HepG2 (cell line): ENCODE measurements at regions not wholly inside any gene's neighbourhood (a gene's known extent, or its start where the extent isn't known, plus 50 kb on each side); places are given as distances from the start of the nearest gene placed in this dataset.

Experiments used
- NONO ChIP-seq, 2 experiments: fragments of 450-650 bp in 1 of 2; sonication (generic) in 1 of 2; formaldehyde crosslinking in 1 of 2; IDR thresholded peaks in 1 of 2; conservative IDR thresholded peaks in 1 of 2; 2 replicates each; pipeline versions ENCODE4 v1.6.1 to v1.8.0; 2017 to 2022; ENCODE audit warnings: mild to moderate bottlenecking in 1 of 2, missing genetic modification reagents in 1 of 2, moderate library complexity in 1 of 2
- POLR2G ChIP-seq: fragments of 200-400 bp; formaldehyde crosslinking; IDR thresholded peaks from 2 replicates; pipeline ENCODE4 v1.6.1; 2018; ENCODE audit warnings: mild to moderate bottlenecking, low read depth, low read length, moderate library complexity
- SP4 ChIP-seq: sonication (generic); formaldehyde crosslinking; IDR thresholded peaks from 2 replicates; pipeline ENCODE4 v1.8.1; 2023; ENCODE audit warnings: mild to moderate bottlenecking, missing genetic modification reagents
- TCF7 ChIP-seq: sonication (generic); IDR thresholded peaks from 2 replicates; pipeline ENCODE4 v1.6.1; 2016; ENCODE audit warnings: antibody characterized with exemption, low read depth
- ZNF326 ChIP-seq: sonication (generic); formaldehyde crosslinking; IDR thresholded peaks from 2 replicates; pipeline ENCODE4 v1.4.0; 2020; ENCODE audit warnings: missing genetic modification reagents, borderline replicate concordance
- ZNF549 ChIP-seq: sonication (generic); formaldehyde crosslinking; IDR thresholded peaks from 2 replicates; pipeline ENCODE4 v1.5.0; 2020; ENCODE audit warnings: missing genetic modification reagents
- ZNF737 ChIP-seq: sonication (generic); formaldehyde crosslinking; IDR thresholded peaks from 2 replicates; pipeline ENCODE4 v1.5.0; 2020; ENCODE audit warnings: missing genetic modification reagents, mild to moderate bottlenecking, borderline replicate concordance
- ZNF775 ChIP-seq: sonication (generic); formaldehyde crosslinking; IDR thresholded peaks from 2 replicates; pipeline ENCODE4 v1.4.0; 2020; ENCODE audit warnings: missing genetic modification reagents, mild to moderate bottlenecking, moderate library complexity, borderline replicate concordance
- TF ChIP-seq, protein P1 (sequence below): sonication (generic); formaldehyde crosslinking; IDR thresholded peaks from 2 replicates; pipeline ENCODE4 v1.5.0; 2020; ENCODE audit warnings: mild to moderate bottlenecking, missing genetic modification reagents, borderline replicate concordance
- TF ChIP-seq, protein P2 (sequence below): sonication (generic); formaldehyde crosslinking; IDR thresholded peaks from 2 replicates; pipeline ENCODE4 v1.4.0; 2020; ENCODE audit warnings: mild to moderate bottlenecking, missing genetic modification reagents, borderline replicate concordance
- TF ChIP-seq, protein P3 (sequence below), 2 experiments: sonication (generic) in 1 of 2; formaldehyde crosslinking in 1 of 2; IDR thresholded peaks; 2 replicates each; pipeline versions ENCODE4 v1.4.0 to v1.6.1; 2016 to 2020; ENCODE audit warnings: borderline replicate concordance in 1 of 2, low read depth in 1 of 2, mild to moderate bottlenecking in 1 of 2, missing genetic modification reagents in 1 of 2
- TF ChIP-seq, protein P4 (sequence below): IDR thresholded peaks from 2 replicates; pipeline ENCODE4 v1.6.1; 2016; ENCODE audit warnings: missing compliant biosample characterization, missing genetic modification reagents, borderline replicate concordance

DNA sequence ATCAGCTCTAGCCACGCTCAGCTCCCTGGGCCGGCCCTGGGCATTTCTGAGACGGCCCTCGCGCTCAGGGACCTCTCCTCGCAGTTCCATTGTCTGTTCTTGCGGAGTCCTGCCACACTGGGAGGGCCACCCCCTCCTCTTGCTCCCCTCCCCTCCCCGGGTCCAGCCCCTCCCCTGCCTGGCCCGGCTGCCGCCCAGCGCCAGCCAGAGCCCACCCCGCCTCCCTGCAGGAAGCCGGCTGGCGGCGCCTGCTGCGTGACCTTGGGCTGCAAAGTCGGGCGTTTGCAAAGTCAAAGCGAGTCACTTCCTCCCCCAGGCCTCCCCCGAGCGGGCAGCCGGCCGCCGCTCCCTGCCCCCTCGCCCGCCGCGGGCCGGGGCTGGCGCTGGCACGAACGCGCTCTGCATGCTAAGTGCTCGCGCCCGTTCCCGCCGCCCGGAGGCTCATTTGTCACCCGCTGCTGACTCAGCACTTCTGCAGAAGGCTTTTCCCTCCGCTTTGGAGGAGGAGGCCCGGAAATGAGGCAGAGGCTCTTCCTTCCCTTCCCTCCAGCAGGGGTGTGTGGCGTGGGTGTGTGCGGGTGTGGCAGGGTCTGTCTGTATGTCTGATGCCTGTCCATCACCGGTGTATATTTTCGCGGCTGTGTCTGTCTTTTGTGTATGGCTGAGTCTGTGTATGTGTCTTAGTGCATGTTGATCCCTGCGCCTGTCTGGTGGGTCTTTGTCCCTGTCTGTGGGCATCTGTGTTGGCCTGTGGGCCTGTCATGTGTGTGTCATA lies 72.0 kb downstream of the IRF2BPL start (continued):
- TF ChIP-seq, protein P1, sequence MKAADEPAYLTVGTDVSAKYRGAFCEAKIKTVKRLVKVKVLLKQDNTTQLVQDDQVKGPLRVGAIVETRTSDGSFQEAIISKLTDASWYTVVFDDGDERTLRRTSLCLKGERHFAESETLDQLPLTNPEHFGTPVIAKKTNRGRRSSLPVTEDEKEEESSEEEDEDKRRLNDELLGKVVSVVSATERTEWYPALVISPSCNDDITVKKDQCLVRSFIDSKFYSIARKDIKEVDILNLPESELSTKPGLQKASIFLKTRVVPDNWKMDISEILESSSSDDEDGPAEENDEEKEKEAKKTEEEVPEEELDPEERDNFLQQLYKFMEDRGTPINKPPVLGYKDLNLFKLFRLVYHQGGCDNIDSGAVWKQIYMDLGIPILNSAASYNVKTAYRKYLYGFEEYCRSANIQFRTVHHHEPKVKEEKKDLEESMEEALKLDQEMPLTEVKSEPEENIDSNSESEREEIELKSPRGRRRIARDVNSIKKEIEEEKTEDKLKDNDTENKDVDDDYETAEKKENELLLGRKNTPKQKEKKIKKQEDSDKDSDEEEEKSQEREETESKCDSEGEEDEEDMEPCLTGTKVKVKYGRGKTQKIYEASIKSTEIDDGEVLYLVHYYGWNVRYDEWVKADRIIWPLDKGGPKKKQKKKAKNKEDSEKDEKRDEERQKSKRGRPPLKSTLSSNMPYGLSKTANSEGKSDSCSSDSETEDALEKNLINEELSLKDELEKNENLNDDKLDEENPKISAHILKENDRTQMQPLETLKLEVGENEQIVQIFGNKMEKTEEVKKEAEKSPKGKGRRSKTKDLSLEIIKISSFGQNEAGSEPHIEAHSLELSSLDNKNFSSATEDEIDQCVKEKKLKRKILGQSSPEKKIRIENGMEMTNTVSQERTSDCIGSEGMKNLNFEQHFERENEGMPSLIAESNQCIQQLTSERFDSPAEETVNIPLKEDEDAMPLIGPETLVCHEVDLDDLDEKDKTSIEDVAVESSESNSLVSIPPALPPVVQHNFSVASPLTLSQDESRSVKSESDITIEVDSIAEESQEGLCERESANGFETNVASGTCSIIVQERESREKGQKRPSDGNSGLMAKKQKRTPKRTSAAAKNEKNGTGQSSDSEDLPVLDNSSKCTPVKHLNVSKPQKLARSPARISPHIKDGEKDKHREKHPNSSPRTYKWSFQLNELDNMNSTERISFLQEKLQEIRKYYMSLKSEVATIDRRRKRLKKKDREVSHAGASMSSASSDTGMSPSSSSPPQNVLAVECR (CRISPR knock-in tag), result peak; percentile 79
- TF ChIP-seq, protein P2, sequence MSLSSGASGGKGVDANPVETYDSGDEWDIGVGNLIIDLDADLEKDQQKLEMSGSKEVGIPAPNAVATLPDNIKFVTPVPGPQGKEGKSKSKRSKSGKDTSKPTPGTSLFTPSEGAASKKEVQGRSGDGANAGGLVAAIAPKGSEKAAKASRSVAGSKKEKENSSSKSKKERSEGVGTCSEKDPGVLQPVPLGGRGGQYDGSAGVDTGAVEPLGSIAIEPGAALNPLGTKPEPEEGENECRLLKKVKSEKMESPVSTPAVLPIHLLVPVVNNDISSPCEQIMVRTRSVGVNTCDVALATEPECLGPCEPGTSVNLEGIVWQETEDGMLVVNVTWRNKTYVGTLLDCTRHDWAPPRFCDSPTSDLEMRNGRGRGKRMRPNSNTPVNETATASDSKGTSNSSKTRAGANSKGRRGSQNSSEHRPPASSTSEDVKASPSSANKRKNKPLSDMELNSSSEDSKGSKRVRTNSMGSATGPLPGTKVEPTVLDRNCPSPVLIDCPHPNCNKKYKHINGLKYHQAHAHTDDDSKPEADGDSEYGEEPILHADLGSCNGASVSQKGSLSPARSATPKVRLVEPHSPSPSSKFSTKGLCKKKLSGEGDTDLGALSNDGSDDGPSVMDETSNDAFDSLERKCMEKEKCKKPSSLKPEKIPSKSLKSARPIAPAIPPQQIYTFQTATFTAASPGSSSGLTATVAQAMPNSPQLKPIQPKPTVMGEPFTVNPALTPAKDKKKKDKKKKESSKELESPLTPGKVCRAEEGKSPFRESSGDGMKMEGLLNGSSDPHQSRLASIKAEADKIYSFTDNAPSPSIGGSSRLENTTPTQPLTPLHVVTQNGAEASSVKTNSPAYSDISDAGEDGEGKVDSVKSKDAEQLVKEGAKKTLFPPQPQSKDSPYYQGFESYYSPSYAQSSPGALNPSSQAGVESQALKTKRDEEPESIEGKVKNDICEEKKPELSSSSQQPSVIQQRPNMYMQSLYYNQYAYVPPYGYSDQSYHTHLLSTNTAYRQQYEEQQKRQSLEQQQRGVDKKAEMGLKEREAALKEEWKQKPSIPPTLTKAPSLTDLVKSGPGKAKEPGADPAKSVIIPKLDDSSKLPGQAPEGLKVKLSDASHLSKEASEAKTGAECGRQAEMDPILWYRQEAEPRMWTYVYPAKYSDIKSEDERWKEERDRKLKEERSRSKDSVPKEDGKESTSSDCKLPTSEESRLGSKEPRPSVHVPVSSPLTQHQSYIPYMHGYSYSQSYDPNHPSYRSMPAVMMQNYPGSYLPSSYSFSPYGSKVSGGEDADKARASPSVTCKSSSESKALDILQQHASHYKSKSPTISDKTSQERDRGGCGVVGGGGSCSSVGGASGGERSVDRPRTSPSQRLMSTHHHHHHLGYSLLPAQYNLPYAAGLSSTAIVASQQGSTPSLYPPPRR (CRISPR knock-in tag), result peak; percentile 64
- no peak for TF ChIP-seq ZNF775
- TF ChIP-seq NONO (IDR thresholded peaks at IDR 0.05), result no peak
- TF ChIP-seq NONO (CRISPR knock-in tag; conservative IDR thresholded peaks at IDR 0.05), result peak; percentile 73; the same call in 1 of the 2 replicates
- TF ChIP-seq, protein P3, sequence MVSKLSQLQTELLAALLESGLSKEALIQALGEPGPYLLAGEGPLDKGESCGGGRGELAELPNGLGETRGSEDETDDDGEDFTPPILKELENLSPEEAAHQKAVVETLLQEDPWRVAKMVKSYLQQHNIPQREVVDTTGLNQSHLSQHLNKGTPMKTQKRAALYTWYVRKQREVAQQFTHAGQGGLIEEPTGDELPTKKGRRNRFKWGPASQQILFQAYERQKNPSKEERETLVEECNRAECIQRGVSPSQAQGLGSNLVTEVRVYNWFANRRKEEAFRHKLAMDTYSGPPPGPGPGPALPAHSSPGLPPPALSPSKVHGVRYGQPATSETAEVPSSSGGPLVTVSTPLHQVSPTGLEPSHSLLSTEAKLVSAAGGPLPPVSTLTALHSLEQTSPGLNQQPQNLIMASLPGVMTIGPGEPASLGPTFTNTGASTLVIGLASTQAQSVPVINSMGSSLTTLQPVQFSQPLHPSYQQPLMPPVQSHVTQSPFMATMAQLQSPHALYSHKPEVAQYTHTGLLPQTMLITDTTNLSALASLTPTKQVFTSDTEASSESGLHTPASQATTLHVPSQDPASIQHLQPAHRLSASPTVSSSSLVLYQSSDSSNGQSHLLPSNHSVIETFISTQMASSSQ (IDR thresholded peaks at IDR 0.05; ENCODE audit: low read depth), result no peak
- TF ChIP-seq, protein P3 (CRISPR knock-in tag; IDR thresholded peaks at IDR 0.05; ENCODE audit: borderline replicate concordance), result peak; percentile 66; the same call in 1 of the 2 replicates
- no peak; the same call in 1 of the 2 replicates for TF ChIP-seq TCF7
- TF ChIP-seq POLR2G, result peak; percentile 63
- no peak for TF ChIP-seq ZNF326
- TF ChIP-seq, protein P4, sequence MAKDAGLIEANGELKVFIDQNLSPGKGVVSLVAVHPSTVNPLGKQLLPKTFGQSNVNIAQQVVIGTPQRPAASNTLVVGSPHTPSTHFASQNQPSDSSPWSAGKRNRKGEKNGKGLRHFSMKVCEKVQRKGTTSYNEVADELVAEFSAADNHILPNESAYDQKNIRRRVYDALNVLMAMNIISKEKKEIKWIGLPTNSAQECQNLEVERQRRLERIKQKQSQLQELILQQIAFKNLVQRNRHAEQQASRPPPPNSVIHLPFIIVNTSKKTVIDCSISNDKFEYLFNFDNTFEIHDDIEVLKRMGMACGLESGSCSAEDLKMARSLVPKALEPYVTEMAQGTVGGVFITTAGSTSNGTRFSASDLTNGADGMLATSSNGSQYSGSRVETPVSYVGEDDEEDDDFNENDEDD (CRISPR knock-in tag), result peak; percentile 85; the same call in 1 of the 2 replicates
- TF ChIP-seq SP4 (CRISPR knock-in tag), result peak; percentile 43; the same call in 1 of the 2 replicates
- no peak for TF ChIP-seq ZNF737 (CRISPR knock-in tag)
- TF ChIP-seq ZNF549 (CRISPR knock-in tag), result no peak
